Fibroblast of lung (primary cell): ENCODE measurements at regions not wholly inside any gene's neighbourhood (a gene's known extent, or its start where the extent isn't known, plus 50 kb on each side); places are given as distances from the start of the nearest gene placed in this dataset.

Experiments
- DNase-seq, 2 donors: peaks; one replicate each; pipeline versions ENCODE4 v3.0.0 to v3.0.0-alpha.2; 2010; ENCODE audit warnings: low read depth in 2 of 2
- H2AFZ ChIP-seq: 2 replicates; pipeline ENCODE4 v1.5.1; 2012; ENCODE audit warnings: low read length, control low read depth, inconsistent platforms
- H3K27ac ChIP-seq: 2 replicates; pipeline ENCODE4 v1.5.1; 2011; ENCODE audit warnings: low read length, control low read depth; ENCODE audit not compliant: insufficient read depth
- H3K27me3 ChIP-seq: 2 replicates; pipeline ENCODE4 v1.5.1; 2011; ENCODE audit warnings: mild to moderate bottlenecking, low read length; ENCODE audit not compliant: control insufficient read depth, insufficient read depth
- H3K36me3 ChIP-seq: 2 replicates; pipeline ENCODE4 v1.5.1; 2011; ENCODE audit warnings: low read length; ENCODE audit not compliant: control insufficient read depth, insufficient read depth
- H3K4me1 ChIP-seq: 2 replicates; pipeline ENCODE4 v1.5.1; 2011; ENCODE audit warnings: low read length; ENCODE audit not compliant: control insufficient read depth, insufficient read depth; ENCODE audit errors: extremely low read depth
- H3K4me2 ChIP-seq: 2 replicates; pipeline ENCODE4 v1.5.1; 2011; ENCODE audit warnings: low read length, control low read depth; ENCODE audit not compliant: insufficient read depth; ENCODE audit errors: extremely low read depth
- H3K4me3 ChIP-seq, 4 experiments: fragments of 200-600 bp in 1 of 4; sonication (generic) in 1 of 4; replicated peaks in 1 of 4; 2 replicates each; pipeline ENCODE4 v1.5.1; 2011 to 2016; ENCODE audit warnings: low read length in 4 of 4, low read depth in 3 of 4, mild to moderate bottlenecking in 3 of 4, control low read depth in 2 of 4, inconsistent platforms in 1 of 4, mixed read lengths in 1 of 4; ENCODE audit not compliant: insufficient read depth in 1 of 4; ENCODE audit errors: control extremely low read depth in 1 of 4
- H3K79me2 ChIP-seq: 2 replicates; pipeline ENCODE4 v1.5.1; 2012; ENCODE audit warnings: mild to moderate bottlenecking, low read length, inconsistent platforms; ENCODE audit not compliant: control insufficient read depth, insufficient read depth
- H3K9ac ChIP-seq: 2 replicates; pipeline ENCODE4 v1.5.1; 2011; ENCODE audit warnings: mild to moderate bottlenecking, low read length, control low read depth; ENCODE audit not compliant: insufficient read depth
- H3K9me3 ChIP-seq: 2 replicates; pipeline ENCODE4 v1.5.1; 2012; ENCODE audit warnings: low read depth, low read length; ENCODE audit not compliant: control insufficient read depth, insufficient read depth
- H4K20me1 ChIP-seq: 2 replicates; pipeline ENCODE4 v1.5.1; 2011; ENCODE audit warnings: low read length; ENCODE audit not compliant: control insufficient read depth, insufficient read depth; ENCODE audit errors: extremely low read depth
- CTCF ChIP-seq, 2 donors: IDR thresholded peaks in 1 of 2; conservative IDR thresholded peaks in 1 of 2; 1 replicate in 1 of 2; 2 replicates in 1 of 2; pipeline ENCODE4 v1.5.1; 2011 to 2012; ENCODE audit warnings: low read length in 2 of 2, control low read depth in 1 of 2, inconsistent platforms in 1 of 2, low read depth in 1 of 2, mild to moderate bottlenecking in 1 of 2
- EZH2 ChIP-seq: IDR thresholded peaks from 2 replicates; pipeline ENCODE4 v1.5.1; 2012; ENCODE audit warnings: low read length, control low read depth, mild to moderate bottlenecking; ENCODE audit errors: missing control alignments

- H4K20me1 ChIP-seq, result no peaks in the 10 kb centered on the region
- H3K4me3 ChIP-seq, result peak overlapping the region in 1 of 4 experiments; percentile 33
- H3K4me2 ChIP-seq, result no peak overlapping the region
- H3K79me2 ChIP-seq, result no peaks in the 10 kb centered on the region
- H3K9ac ChIP-seq, result no peak overlapping the region
- H3K27me3 ChIP-seq, result peaks cover 3% of the 10 kb centered on the region
- no peaks in the 10 kb centered on the region for H3K4me1 ChIP-seq
- H3K36me3 ChIP-seq, result no peaks in the 10 kb centered on the region
- DNase-seq, result no peak
- no peaks in the 10 kb centered on the region for H3K9me3 ChIP-seq
- no peak for TF ChIP-seq EZH2
- no peak overlapping the region for H2AFZ ChIP-seq
- H3K27ac ChIP-seq, result no peak overlapping the region
Observed at GRCh38 chr2:66069937-66070720, 364.8 kb upstream of the MEIS1 start.

DNA sequence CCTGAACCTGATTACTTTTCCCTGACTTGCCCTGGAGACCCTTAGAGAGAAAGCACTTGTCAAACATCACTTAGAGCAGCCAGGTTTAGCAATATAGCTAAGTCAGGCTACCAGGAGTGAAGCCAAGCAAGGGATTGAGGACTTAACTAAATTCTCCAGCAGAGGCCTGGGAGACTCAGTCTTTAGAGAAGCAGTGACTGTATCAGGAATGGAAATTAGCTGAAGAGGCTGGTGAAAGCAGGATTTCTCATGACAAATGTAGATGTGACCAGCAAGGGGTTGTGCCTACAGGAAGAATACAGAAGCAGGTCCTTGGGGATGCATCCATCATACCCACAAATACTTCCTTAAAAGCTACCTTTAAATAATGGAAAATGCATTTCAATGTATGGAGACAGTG is 368.9 kb upstream of the MEIS1 start:
- no peak for DNase-seq
- H3K9me3 ChIP-seq, result no peaks in the 10 kb centered on the region
- no peaks in the 10 kb centered on the region for H3K79me2 ChIP-seq
- H3K4me3 ChIP-seq, result no peak overlapping the region
- H3K4me1 ChIP-seq, result no peaks in the 10 kb centered on the region
- no peak for TF ChIP-seq CTCF (conservative IDR thresholded peaks at IDR 0.05 in 1 of 2, IDR thresholded peaks at IDR 0.05 in 1 of 2; ENCODE audit: low read depth in 1 of 2, low read length in 2 of 2)
- no peak for TF ChIP-seq EZH2
- H3K27me3 ChIP-seq, result peaks cover 3% of the 10 kb centered on the region
- H3K9ac ChIP-seq, result no peak overlapping the region
- H3K27ac ChIP-seq, result no peak overlapping the region
- H3K36me3 ChIP-seq, result no peaks in the 10 kb centered on the region
- H4K20me1 ChIP-seq, result no peaks in the 10 kb centered on the region
- no peak overlapping the region for H2AFZ ChIP-seq
- H3K4me2 ChIP-seq, result no peak overlapping the region

- TF ChIP-seq CTCF (conservative IDR thresholded peaks at IDR 0.05 in 1 of 2, IDR thresholded peaks at IDR 0.05 in 1 of 2; ENCODE audit: low read depth in 1 of 2, low read length in 2 of 2) (no peak), EZH2 (no peak)
Observed at GRCh38 chr2:66059332-66059731, 375.6 kb upstream of the MEIS1 start.

More at GRCh38 chr2:66059332-66059731, 375.6 kb upstream of the MEIS1 start:
- Histone ChIP-seq H3K9ac (no peak overlapping the region), H3K79me2 (no peaks in the 10 kb centered on the region), H2AFZ (no peak overlapping the region), H3K4me3 (no peak overlapping the region), H3K9me3 (no peaks in the 10 kb centered on the region), H3K36me3 (no peaks in the 10 kb centered on the region), H3K4me2 (no peak overlapping the region), H3K27ac (no peak overlapping the region), H3K27me3 (no peaks in the 10 kb centered on the region), H3K4me1 (no peaks in the 10 kb centered on the region), H4K20me1 (no peaks in the 10 kb centered on the region)
- DNase-seq, result no peak
